ENCODE measurements at regions not wholly inside any gene's neighbourhood (a gene's known extent, or its start where the extent isn't known, plus 50 kb on each side); places are given as distances from the start of the nearest gene placed in this dataset.

GRCh38 chr1:55792870-55793269, 577.7 kb upstream of the USP24 start:
- TF ChIP-seq ESRRA (CRISPR knock-in tag; IDR thresholded peaks at IDR 0.05; ENCODE audit: low read depth), result no peak
- TF ChIP-seq RFX3 (CRISPR knock-in tag; IDR thresholded peaks at IDR 0.05), result no peak
- no peak for TF ChIP-seq ZNF138 (CRISPR knock-in tag; IDR thresholded peaks at IDR 0.05; ENCODE audit: low read depth)
- TF ChIP-seq MAFG (CRISPR knock-in tag; IDR thresholded peaks at IDR 0.05), result no peak
